Neuronal stem cell (in vitro differentiated cells): ENCODE measurements at regions not wholly inside any gene's neighbourhood (a gene's known extent, or its start where the extent isn't known, plus 50 kb on each side); places are given as distances from the start of the nearest gene placed in this dataset.

Source experiments
- DNase-seq: peaks from one replicate; pipeline ENCODE4 v3.0.0-alpha.2; 2013; ENCODE audit warnings: low spot score
- H2AFZ ChIP-seq: one replicate; pipeline ENCODE4 v1.6.1; 2013; ENCODE audit warnings: mild to moderate bottlenecking, low read length, inconsistent platforms
- H2AK5ac ChIP-seq: 2 replicates; pipeline ENCODE4 v1.6.1; 2013; ENCODE audit warnings: low read depth, mild to moderate bottlenecking, inconsistent platforms, low read length, moderate library complexity, mixed read lengths
- H2BK120ac ChIP-seq: 2 replicates; pipeline ENCODE4 v1.6.1; 2013; ENCODE audit warnings: low read depth, mild to moderate bottlenecking, inconsistent platforms, low read length, moderate library complexity, mixed read lengths
- H2BK12ac ChIP-seq: one replicate; pipeline ENCODE4 v1.6.1; 2013; ENCODE audit warnings: low read length, inconsistent platforms
- H2BK15ac ChIP-seq: 2 replicates; pipeline ENCODE4 v1.6.1; 2013; ENCODE audit warnings: mild to moderate bottlenecking, low read length, inconsistent platforms, mixed read lengths
- H2BK5ac ChIP-seq: one replicate; pipeline ENCODE4 v1.6.1; 2013; ENCODE audit warnings: inconsistent platforms, mild to moderate bottlenecking, low read length, moderate library complexity
- H3K14ac ChIP-seq: one replicate; pipeline ENCODE4 v1.6.1; 2013; ENCODE audit warnings: low read length, inconsistent platforms
- H3K18ac ChIP-seq: 2 replicates; pipeline ENCODE4 v1.6.1; 2013; ENCODE audit warnings: low read length, inconsistent platforms
- H3K23ac ChIP-seq: 2 replicates; pipeline ENCODE4 v1.6.1; 2013; ENCODE audit warnings: low read depth, mild to moderate bottlenecking, mixed read lengths, low read length, inconsistent platforms; ENCODE audit not compliant: poor library complexity
- H3K27ac ChIP-seq: replicated peaks from 3 replicates; pipeline ENCODE4 v1.5.1; 2013; ENCODE audit warnings: low read length, inconsistent platforms
- H3K27me3 ChIP-seq, 3 experiments: 2 replicates each; pipeline ENCODE4 v1.6.1; 2013; ENCODE audit warnings: low read length in 3 of 3, mild to moderate bottlenecking in 2 of 3, inconsistent platforms in 1 of 3, low read depth in 1 of 3, mixed read lengths in 1 of 3, moderate library complexity in 1 of 3; ENCODE audit not compliant: control insufficient read depth in 3 of 3, insufficient read depth in 3 of 3
- H3K36me3 ChIP-seq, 2 donors: replicated peaks in 1 of 2; 2 replicates each; pipeline ENCODE4 v1.6.1; 2013; ENCODE audit warnings: low read length in 2 of 2; ENCODE audit not compliant: control insufficient read depth in 2 of 2, insufficient read depth in 2 of 2
- H3K4ac ChIP-seq: 2 replicates; pipeline ENCODE4 v1.6.1; 2013; ENCODE audit warnings: inconsistent platforms, mild to moderate bottlenecking, low read length, moderate library complexity
- H3K4me1 ChIP-seq, 2 donors: 1 replicate in 1 of 2; 2 replicates in 1 of 2; pipeline ENCODE4 v1.6.1; 2013; ENCODE audit warnings: low read length in 2 of 2, low read depth in 1 of 2; ENCODE audit not compliant: control insufficient read depth in 2 of 2, insufficient read depth in 1 of 2
- H3K4me2 ChIP-seq: one replicate; pipeline ENCODE4 v1.6.1; 2013; ENCODE audit warnings: mild to moderate bottlenecking, low read length, inconsistent platforms; ENCODE audit not compliant: insufficient read depth, poor library complexity, severe bottlenecking
- H3K4me3 ChIP-seq, 2 donors: 2 replicates each; pipeline ENCODE4 v1.5.1; 2013; ENCODE audit warnings: low read length in 2 of 2, mild to moderate bottlenecking in 2 of 2, inconsistent platforms in 1 of 2, moderate library complexity in 1 of 2
- H3K79me1 ChIP-seq: one replicate; pipeline ENCODE4 v1.6.1; 2013; ENCODE audit warnings: low read depth, mild to moderate bottlenecking, inconsistent platforms, low read length, moderate library complexity
- H3K9ac ChIP-seq: one replicate; pipeline ENCODE4 v1.6.1; 2013; ENCODE audit warnings: mild to moderate bottlenecking, low read depth, low read length, inconsistent platforms; ENCODE audit not compliant: poor library complexity
- H3K9me3 ChIP-seq, 2 donors: replicated peaks in 1 of 2; 2 replicates each; pipeline versions ENCODE3 to v1.6.1; 2013; ENCODE audit warnings: low read length in 2 of 2, mild to moderate bottlenecking in 2 of 2, inconsistent platforms in 1 of 2, low read depth in 1 of 2, mixed read lengths in 1 of 2, moderate library complexity in 1 of 2; ENCODE audit not compliant: control insufficient read depth in 2 of 2, insufficient read depth in 1 of 2
- H4K8ac ChIP-seq: one replicate; pipeline ENCODE4 v1.6.1; 2013; ENCODE audit warnings: low read depth, mild to moderate bottlenecking, inconsistent platforms, low read length, moderate library complexity
- H4K91ac ChIP-seq: one replicate; pipeline ENCODE4 v1.6.1; 2013; ENCODE audit warnings: low read length, low read depth, mild to moderate bottlenecking, inconsistent platforms; ENCODE audit not compliant: poor library complexity
- WGBS, 2 donors: extraction: QIAGEN DNeasy Blood & Tissue Kit; methylation state at CpG; one replicate each; pipeline ENCODE4 v1.1.7; 2013; ENCODE audit warnings: missing lambda C conversion rate in 2 of 2, mixed read lengths in 1 of 2; ENCODE audit not compliant: insufficient read length in 2 of 2, insufficient replicate concordance in 1 of 2; ENCODE audit errors: extremely low coverage in 2 of 2; 5-methylcytosine and 5-hydroxymethylcytosine counted together

GRCh38 chr6:48904809-48905208 is 558.2 kb downstream of the MMUT start:
- no peak overlapping the region for H4K91ac ChIP-seq
- no peak overlapping the region for H2BK5ac ChIP-seq
- H3K36me3 ChIP-seq = no peaks in the 10 kb centered on the region
- H3K4me2 ChIP-seq = no peak overlapping the region
- H2AFZ ChIP-seq = no peak overlapping the region
- H4K8ac ChIP-seq = no peak overlapping the region
- H3K4me1 ChIP-seq = no peaks in the 10 kb centered on the region
- H3K9ac ChIP-seq = no peak overlapping the region
- H3K23ac ChIP-seq = no peak overlapping the region
- H3K14ac ChIP-seq = no peak overlapping the region
- H3K27ac ChIP-seq = no peak overlapping the region
- H3K4me3 ChIP-seq = no peak overlapping the region
- H3K4ac ChIP-seq = no peak overlapping the region
- no peaks in the 10 kb centered on the region for H3K27me3 ChIP-seq
- no peak overlapping the region for H2AK5ac ChIP-seq
- DNase-seq = no peak
- no peak overlapping the region for H2BK12ac ChIP-seq
- no peak overlapping the region for H2BK15ac ChIP-seq
- no peaks in the 10 kb centered on the region for H3K9me3 ChIP-seq
- H2BK120ac ChIP-seq = no peak overlapping the region
- no peak overlapping the region for H3K18ac ChIP-seq
- no peaks in the 10 kb centered on the region for H3K79me1 ChIP-seq

GRCh38 chr6:48894469-48894868 is 568.6 kb downstream of the MMUT start:
- DNase-seq = no peak
- Histone ChIP-seq H3K9me3 (no peaks in the 10 kb centered on the region), H3K23ac (no peak overlapping the region), H3K18ac (no peak overlapping the region), H2BK120ac (no peak overlapping the region), H3K9ac (no peak overlapping the region), H2BK12ac (no peak overlapping the region), H2AK5ac (no peak overlapping the region), H3K4me3 (no peak overlapping the region), H3K36me3 (no peaks in the 10 kb centered on the region), H3K27ac (no peak overlapping the region), H4K8ac (no peak overlapping the region), H3K4me1 (no peaks in the 10 kb centered on the region), H2BK15ac (no peak overlapping the region), H2AFZ (no peak overlapping the region), H3K4ac (no peak overlapping the region), H3K27me3 (no peaks in the 10 kb centered on the region), H4K91ac (no peak overlapping the region), H3K14ac (no peak overlapping the region), H3K4me2 (no peak overlapping the region), H3K79me1 (no peaks in the 10 kb centered on the region), H2BK5ac (no peak overlapping the region)
- no CpG with 5 or more reads among the region's 3 CpGs for WGBS, 2 donors

- WGBS, 2 donors = no CpG with 5 or more reads among the region's 1 CpG
- Histone ChIP-seq H2AFZ (no peak overlapping the region), H2BK12ac (no peak overlapping the region), H3K23ac (no peak overlapping the region), H3K18ac (no peak overlapping the region), H3K14ac (no peak overlapping the region), H3K36me3 (no peaks in the 10 kb centered on the region), H4K91ac (no peak overlapping the region), H2BK120ac (no peak overlapping the region), H2BK15ac (no peak overlapping the region), H3K27ac (no peak overlapping the region), H3K4me2 (no peak overlapping the region), H3K9me3 (no peaks in the 10 kb centered on the region), H3K4me1 (no peaks in the 10 kb centered on the region), H2AK5ac (no peak overlapping the region), H3K27me3 (no peaks in the 10 kb centered on the region), H4K8ac (no peak overlapping the region), H2BK5ac (no peak overlapping the region), H3K4me3 (no peak overlapping the region), H3K79me1 (no peaks in the 10 kb centered on the region), H3K4ac (no peak overlapping the region), H3K9ac (no peak overlapping the region)
- DNase-seq = no peak
Observed at GRCh38 chr6:48893048-48893447, 570.0 kb downstream of the MMUT start.

GRCh38 chr6:48891308-48891707 is 571.7 kb downstream of the MMUT start:
- Histone ChIP-seq H3K9ac (no peak overlapping the region), H4K91ac (no peak overlapping the region), H2BK120ac (no peak overlapping the region), H3K27ac (no peak overlapping the region), H2BK5ac (no peak overlapping the region), H3K14ac (no peak overlapping the region), H2BK12ac (no peak overlapping the region), H3K18ac (no peak overlapping the region), H3K36me3 (no peaks in the 10 kb centered on the region), H3K9me3 (no peaks in the 10 kb centered on the region), H2AFZ (no peak overlapping the region), H3K4me3 (no peak overlapping the region), H3K23ac (no peak overlapping the region), H3K4ac (no peak overlapping the region), H3K79me1 (no peaks in the 10 kb centered on the region), H4K8ac (no peak overlapping the region), H3K4me2 (no peak overlapping the region), H3K27me3 (no peaks in the 10 kb centered on the region), H2AK5ac (no peak overlapping the region), H3K4me1 (no peaks in the 10 kb centered on the region), H2BK15ac (no peak overlapping the region)
- WGBS, 2 donors = no CpG with 5 or more reads among the region's 3 CpGs
- no peak for DNase-seq
